CD4-positive, alpha-beta T cell treated with Interleukin-17A for 4 hours (primary cell): ENCODE measurements at regions not wholly inside any gene's neighbourhood (a gene's known extent, or its start where the extent isn't known, plus 50 kb on each side); places are given as distances from the start of the nearest gene placed in this dataset.
A peak's percentile ranks its signal among the peaks of the same experiment; 100 is the strongest.
"Not testable (repeated sequence)": the region's sequence is repeated elsewhere in the genome, so short reads cannot be mapped to it uniquely, and the experiment has no call there.

Source experiments
- DNase-seq: peaks from one replicate; pipeline ENCODE4 v3.0.0-alpha.2; 2020; ENCODE audit warnings: mixed read lengths

DNA sequence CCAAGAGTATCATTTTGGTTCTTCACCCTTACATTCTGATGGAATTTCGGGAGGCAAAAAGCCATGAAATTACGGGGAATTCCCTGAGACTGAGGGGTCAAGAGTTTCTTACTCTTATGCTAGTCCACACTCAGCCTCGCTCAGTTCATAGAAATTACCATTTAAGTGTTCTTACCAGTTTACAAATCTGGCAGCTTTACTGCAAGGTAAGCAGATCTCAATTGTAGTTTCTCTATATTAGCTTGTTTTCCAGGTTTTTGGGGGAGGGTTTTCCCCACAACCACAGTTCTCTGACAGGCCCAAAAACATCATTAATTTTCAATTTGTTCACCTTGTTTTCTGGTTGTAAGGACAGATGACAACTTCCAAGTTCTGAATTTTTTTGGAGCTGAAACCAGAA is 1028.4 kb downstream of the FAM181B start:
- DNase-seq = no peak

DNA sequence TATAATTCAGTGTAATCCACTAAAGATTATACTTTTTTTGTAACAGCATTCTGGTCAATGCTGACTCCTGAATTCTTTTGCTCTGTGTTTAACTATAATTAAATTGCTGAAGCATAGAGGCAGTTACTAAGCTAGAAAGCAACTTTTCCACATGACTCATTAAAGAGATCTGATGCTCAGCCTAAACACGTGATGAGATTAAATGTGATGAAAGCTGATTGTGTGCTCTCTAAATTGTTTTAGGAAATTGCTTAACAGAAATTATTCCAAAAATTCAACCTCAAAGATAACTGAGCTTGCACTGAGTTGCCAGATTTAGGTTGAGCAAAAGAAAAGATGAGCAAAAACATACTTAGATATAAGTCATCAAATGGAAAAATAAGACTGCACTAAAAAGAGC is 1033.6 kb downstream of the FAM181B start:
- DNase-seq = no peak

DNA sequence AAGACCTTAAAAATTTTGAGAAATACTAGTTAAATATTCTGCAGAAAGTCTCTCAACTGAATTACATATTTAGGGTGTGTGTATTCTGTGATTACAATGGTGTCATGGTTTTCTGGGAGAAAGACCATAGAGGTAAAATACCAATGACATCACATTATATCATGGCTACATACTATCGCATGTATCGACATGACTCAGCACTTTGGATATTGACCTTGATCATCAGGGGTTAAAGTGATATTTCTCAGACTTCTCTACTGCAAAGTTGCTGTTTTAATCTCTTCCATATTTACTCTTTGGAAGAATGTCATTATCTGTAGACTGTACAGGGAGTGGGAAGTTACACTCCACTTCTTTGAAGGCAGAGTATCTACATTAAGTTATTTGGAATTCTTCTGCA is 1046.6 kb downstream of the FAM181B start:
- DNase-seq = no peak

DNA sequence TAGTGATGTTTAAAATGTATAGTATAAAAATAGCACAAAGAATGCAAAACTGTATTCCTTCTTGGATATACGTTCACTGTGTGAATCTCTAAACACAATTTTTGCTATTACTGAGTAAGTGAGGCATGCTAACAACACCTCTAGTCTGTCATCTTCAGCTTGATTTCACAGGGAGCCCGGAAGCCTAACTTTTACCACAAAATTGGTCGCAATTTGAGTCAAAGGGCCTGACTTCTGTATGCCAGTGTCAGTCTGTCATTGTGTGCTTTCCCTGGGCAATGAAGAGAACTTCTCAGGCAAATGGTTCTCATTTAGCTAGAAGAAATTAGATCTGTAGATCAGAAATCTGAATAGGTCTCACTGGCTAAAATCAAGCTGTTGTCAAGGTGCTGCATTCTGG is 1059.5 kb downstream of the FAM181B start:
- DNase-seq = no peak

DNA sequence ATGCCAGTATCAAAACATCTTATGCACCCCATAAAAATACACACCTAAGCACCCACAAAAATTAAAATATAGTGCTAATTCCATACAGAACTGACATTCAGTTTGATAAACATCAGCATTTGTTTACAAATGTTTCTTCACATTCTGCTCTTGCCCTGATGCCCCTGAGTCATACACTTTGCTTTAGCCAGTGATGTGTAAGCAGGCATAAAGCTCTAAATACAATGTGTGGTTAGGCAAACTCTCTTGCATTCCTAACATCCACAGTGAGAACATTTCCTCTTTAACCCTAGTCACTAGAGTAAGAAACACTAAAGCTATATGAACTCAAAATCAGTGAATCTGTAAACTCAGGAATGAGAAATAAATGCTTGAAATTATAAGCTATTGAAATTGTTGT is 1060.7 kb downstream of the FAM181B start:
- no peak for DNase-seq

DNA sequence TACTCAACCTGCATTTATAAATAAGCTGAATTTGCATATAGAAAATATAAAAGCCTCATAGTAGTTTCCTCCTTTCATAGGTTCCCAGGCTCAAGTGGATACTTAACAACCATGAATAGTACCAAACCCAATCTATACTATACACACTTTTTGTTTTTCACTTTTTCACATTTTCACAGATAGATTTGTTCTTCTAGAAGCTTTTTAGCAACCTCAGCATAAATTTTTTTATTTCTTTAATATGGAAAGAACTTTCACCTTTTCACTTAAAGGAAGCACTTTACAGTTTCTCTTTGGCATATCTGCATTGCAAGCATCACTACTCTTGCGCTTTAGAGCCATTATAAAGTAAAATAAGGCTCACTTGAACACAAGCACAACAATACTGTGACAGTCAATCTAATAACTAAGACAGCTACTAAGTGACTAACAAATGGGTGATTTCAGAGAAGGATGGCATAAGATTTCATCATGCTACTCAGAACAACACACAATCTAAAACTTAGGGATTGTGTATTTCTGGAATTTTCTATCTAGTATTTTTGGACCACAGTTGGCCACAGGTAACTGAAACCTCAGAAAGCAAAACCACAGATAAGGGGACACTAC is 1063.6 kb downstream of the FAM181B start:
- no peak for DNase-seq

DNA sequence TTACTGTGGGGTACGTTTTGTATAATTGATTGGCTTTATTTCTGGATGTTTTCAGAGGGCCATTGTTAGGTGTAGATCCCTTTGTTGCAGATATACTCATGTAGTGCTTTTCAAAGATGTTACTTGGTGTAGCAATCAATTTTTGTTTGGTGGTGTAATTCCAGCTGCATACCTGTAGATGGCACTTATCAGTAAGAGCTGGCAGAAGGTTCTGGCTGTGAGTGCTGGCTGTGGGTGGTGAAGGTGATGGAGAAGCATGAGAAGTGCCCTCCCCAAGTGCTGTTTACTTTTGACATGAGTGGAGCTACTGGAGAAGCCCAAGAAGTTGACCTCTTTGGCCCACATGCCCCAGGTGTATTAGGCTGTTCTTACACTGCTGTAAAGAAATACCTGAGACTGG is 1074.9 kb downstream of the FAM181B start:
- no peak for DNase-seq

DNA sequence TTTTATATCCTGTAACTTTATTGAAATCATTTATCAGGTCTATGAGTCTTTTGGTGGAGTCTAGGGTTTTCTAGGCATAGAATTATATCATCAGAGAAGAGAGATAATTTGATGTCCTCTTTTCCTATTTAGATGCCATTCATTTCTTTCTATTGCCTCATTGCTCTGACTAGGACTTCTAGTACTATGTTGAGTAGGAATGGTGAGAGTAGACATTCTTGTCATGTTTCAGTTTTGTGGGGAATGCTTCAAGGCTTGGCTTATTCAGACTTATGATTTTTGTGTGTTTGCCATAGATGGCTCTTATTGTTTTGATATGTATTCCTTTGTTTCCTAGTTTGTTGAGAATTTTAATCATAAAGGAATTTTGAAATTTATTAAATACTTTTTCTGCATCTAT is 1078.3 kb downstream of the FAM181B start:
- DNase-seq = no peak

DNA sequence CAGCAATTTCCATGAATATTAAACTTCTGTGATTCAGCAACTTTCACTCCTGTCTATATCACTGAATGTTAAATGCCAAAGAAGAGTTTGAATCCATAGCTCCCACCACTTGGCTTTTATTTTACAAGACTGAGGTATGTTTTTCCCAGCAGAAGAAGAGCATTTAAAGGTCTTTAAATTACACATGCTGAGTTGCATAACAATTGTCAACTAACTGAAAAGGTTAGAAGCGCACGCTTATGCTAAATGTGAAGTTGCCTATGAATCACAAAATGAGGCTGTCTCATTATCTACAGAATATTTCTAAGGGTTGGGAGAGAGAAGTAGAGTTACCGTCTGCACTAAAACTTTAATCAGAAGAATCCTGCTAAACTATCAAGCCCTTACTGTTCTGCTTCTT is 1086.3 kb downstream of the FAM181B start:
- no peak for DNase-seq

DNA sequence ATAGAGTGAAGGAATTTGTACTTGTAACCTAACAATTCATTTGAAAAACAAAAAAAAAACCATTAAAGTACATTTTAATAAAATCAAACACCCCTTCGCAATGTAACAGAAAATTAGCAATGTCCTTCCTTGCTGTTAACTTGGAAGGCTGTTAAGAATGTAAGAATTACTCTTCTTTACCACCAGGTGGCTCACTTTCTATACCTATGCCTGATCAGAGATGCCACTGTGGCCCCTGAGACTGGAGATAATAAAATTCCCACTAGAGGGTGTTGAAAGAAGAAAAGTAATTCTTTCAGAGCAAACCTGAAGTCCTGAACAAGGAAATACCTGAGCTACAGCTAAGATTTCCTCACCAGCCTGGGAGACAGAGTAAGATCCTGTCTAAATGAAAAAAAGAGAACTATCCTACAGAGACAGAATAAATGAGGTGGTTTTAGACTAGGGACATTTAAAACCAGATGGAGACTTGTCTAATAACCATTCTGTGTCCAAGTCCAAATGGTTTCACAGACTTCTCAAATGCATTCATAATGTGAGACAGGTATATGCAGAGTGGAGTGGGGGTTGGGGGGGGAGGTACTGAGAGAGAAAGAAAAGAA is 1089.3 kb downstream of the FAM181B start:
- DNase-seq = peak; percentile 12

DNA sequence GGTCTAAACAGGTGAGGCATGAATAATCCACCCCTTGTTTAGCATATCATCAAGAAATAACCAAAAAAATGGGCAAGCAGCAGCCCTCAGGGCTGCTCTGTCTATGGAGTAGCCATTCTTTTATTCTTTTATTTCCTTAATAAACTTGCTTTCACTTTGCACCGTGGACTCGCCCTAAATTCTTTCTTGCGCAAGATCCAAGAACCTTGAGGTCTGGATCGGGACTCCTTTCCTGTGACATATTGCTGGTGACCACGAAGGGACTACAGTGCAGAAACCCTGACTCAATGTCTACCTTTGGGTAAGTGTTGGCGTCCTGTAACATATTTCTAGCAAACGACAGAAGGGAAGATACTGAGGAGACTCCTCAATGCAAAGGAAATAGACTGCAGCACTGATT is 1099.2 kb downstream of the FAM181B start:
- DNase-seq = no peak

DNA sequence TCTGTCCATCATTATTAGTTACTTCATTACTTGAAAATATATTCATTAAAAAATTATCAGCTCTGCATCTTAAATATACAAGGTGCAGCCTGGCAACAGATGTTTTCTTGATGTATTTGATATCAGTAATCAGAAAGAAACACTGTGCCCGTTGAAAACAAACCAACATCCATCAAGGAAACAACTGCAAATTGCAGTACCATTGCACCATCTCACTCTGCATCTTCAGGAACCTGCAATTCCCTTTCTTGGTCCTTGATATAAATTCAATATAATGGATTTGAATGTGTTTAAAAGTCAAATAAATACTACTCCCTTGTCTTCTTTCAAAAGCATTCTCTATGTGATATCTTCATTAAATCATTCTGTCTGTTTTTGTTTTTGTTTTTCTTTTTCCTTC is 1131.2 kb downstream of the FAM181B start:
- DNase-seq = no peak

DNA sequence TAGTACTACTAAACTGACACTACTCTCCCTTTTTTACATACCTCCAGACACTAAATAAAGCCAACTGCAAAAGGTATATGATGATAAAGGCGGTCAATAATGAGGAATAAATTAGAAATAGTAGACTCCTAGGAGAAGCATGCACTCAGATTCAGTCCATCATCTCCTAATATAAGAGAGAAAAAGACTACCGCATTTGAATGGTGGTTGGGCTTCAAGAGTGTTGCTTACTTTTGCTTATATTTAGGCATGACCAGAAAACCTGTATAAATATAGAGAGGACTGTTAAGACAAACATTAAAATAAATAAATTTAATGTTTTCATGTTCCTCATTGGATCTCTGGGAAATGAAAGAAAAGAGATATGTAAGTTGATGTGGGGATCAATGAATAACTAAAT is 1137.0 kb downstream of the FAM181B start:
- no peak for DNase-seq

DNA sequence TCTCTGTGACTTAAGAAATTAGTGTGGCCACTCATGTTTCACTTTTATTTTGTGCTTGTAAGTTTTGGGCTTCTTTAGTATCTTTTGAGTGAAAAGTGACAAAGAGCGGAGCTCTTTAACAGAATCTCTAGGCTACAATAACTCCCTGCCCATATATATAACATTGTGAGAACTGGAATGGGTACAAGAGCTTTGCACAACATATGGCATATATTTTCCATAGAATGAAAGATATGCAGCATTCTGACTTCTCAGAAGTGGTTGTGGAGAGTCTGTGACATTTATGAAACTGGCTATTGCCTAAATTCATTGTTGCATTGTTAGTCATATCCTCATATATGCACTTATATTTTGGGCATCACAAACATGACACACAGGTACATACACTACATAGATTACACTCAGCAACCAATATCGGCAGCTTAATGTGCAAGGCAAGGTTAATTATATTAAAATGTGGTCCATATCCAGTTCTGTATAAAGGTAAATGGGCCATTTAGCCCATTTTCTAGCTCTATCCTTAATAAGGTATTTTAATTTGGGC is 1148.2 kb downstream of the FAM181B start:
- DNase-seq = no peak

DNA sequence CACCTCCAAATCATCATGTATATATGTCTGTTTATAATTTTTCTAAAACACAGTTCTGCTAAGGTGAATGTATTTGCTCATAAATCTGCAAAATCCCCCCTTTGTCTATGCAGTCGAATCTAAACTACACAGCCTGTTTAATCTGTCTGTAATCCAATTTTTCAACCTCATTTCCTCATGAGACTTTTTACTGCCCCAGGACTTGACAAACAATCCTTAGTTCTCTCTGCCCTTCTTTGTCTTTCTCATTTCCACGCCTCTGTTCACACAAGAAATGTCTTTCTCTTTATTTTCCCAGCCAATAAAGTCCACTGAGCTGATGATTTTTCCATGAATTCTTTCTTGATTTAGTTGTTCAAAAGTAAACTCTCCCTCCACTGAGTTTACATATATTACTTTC is 1154.3 kb downstream of the FAM181B start:
- DNase-seq = no peak

DNA sequence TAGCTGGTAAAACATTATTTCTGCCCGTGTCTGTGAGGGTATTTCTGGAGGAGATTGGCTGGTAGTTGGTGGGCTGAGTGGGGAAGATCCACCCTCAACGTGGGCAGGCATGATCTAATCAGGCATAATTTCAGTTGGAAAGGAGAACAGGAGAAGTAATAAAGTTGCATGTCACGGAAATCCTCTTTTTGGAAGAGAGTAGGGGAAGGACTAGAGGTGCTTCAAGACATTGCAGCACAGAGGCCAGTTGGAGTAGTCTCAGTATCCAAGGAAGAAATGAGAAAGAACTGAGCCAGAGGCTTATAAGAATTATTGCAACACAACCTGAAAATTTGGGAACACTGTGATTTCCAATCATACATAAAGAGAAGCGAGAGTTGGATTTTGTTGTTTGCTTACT is 1155.1 kb downstream of the FAM181B start:
- DNase-seq = no peak

DNA sequence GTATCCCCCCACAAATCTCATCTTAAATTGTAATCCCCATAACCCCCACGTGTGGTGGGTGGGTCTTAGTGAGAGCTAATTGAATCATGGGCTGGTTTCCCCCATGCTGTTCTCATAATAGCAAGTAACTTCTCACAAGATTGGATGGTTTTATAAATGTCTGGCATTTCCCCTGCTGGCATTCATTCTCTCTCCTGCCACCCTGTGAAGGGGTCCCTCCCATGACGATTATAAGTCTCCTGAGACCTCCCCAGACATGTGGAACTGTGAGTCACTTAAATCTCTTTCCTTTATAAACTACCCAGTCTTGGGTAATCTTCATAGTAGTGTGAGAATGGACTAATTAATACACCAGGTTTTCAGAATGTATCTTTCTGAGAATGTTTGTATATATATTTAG is 1159.4 kb downstream of the FAM181B start:
- DNase-seq = no peak

DNA sequence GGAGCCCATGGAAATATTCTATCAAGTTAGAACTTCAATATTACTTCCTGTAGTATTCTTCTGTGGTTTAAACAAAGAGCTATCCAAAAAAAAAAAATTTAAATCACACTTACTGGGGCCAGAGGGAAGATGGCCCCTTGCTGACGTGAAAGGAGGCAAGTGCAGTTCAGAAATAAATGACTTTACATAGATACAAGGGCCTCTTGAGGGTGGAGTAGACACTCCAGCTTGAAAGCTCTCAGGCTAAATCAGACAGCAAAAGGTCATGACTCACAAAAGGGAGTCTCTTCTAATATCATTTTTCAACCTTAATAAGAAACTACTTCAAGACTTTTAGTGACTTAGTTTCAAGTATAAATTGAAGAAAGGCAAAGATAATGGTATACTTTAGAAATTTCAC is 1160.3 kb downstream of the FAM181B start:
- DNase-seq = no peak

DNA sequence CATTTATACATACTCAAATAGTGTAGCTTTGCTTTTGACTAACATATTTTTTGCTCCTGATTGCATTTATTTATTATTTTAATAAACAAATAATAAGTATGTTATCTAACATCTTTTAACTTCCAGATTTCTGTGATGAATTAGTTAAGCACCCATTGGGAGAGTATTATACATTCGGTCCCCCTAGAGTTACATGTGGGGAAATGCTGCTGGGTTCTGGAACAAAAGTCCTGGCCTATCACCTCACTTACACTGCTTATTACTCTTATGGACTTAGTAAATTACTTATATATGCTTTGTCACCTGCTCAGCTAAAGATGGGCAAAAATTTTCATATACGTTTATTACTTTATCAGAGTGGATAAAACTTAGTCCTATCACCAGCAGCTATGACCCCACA is 1163.0 kb downstream of the FAM181B start:
- DNase-seq = no peak

DNA sequence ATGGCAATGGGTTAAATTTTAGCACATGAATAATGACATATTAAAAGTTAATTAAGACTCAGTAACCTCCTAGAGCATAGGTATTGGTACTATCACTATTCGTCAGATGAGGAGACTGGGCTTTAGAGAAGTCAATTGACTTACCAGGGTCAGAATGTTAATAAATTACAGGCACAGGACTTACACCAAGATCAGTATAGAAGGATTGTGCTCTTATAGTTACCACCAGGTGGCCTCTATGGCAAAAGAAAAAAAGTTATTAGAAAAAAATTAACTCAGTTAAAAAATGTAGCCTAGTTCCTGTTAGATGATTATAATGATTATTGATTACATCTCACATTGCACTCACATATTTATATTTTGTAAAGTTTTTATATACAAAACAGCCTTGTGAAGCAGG is 1163.7 kb downstream of the FAM181B start:
- no peak for DNase-seq

DNA sequence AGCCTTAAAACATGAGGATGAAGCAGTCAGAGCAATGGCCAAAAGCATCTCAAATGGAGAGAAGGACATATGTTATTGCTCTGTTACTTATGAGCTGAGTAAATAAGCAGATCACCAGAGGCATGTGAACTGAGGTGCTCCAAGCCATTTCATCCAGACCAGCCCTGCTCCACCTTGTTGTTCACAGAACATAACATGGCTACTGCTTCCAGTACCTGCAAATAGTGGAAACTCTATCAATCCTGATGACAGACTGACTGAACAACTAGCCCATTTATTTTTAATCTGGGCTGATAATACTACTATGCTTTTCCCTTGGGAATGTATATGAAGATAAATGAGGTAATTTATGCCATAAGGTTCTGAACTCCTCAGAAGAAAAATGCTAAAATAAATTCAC is 1164.7 kb downstream of the FAM181B start:
- DNase-seq = no peak

DNA sequence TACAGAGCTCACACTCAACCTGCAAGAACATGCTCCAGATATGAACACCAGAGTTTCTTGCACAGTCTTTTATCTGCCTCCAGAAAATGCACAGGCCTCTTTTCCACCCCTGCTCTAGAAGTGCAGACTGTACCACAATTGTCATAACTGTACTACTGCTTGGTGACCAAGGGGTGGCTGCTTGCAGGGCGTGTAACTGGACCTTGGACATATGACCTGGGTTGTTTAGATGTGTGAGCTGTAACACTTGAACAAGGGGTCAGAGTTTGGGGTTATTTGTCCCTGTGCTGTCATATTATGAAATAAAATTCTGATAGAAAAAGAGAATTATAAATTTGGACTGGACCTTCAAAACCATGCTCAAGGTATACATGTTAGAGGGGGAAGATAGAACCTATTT is 1185.5 kb downstream of the FAM181B start:
- DNase-seq = no peak

DNA sequence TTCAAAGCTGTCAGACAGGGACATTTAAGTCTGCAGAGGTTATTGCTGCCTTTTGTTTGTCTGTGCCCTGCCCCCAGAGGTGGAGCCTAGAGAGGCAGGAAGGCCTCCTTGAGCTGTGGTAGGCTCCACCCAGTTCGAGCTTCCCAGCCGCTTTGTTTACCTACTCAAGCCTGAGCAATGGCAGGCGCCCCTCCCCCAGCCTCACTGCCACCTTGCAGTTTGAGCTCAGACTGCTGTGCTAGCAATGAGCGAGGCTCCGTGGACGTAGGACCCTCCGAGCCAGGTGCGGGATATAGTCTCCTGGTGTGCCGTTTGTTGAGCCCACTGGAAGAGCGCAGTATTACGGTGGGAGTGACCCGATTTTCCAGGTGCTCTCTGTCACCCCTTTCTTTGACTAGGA is 1193.9 kb downstream of the FAM181B start:
- not testable (repeated sequence) for DNase-seq

DNA sequence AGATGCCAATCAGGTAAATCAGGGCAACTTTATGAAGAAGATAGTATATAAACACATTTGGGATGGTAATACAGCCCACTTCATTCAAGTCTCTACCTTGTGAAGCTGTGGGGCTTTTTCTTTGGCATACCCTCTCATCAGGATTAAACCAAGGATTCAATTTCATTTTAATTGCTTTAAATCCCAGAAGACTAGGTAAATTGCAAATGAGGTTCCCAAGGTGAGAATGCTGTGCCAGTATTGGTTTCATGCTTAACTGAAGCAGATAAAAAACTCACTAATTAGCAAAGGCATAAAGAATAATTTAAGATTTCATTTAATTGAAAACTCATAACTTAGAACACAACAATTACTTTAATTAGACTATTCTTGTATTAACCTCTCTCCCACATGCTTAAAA is 1218.1 kb downstream of the FAM181B start:
- no peak for DNase-seq

DNA sequence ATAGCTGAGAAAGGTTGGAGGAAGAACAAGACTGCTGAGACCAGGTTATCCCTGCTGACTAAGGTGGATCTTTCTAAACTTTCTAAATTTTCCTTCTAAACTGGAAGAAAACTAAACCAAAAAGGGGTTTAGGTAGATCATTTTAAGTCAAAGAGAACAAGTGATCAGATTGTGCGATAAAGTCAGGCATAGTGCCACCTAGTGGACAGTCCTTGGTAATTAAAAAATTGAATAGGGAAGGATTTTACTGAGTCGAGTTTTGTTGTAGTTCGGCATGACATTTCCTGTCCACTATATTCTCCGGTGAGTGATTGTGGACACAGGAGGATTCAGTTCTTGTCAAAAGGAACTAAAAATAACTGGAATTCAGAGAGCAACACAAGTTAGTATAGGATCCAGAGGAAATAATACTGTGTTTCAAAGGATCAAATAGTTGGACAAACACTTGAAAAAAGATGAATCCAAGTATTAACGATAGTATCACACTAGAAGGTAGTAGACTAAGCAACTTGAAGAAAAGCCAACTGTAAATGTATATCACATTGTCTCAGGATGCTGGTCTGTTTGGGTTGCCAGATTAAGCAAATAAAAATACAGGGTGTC is 1236.4 kb downstream of the FAM181B start:
- DNase-seq = no peak
